GM21367 (cell line): ENCODE measurements at regions not wholly inside any gene's neighbourhood (a gene's known extent, or its start where the extent isn't known, plus 50 kb on each side); places are given as distances from the start of the nearest gene placed in this dataset.

Experiments used
- ATAC-seq: cut with Tn5 transposase; IDR thresholded peaks from one replicate; pipeline ENCODE4 v1.9.1; 2021; ENCODE audit not compliant: unreplicated experiment

DNA sequence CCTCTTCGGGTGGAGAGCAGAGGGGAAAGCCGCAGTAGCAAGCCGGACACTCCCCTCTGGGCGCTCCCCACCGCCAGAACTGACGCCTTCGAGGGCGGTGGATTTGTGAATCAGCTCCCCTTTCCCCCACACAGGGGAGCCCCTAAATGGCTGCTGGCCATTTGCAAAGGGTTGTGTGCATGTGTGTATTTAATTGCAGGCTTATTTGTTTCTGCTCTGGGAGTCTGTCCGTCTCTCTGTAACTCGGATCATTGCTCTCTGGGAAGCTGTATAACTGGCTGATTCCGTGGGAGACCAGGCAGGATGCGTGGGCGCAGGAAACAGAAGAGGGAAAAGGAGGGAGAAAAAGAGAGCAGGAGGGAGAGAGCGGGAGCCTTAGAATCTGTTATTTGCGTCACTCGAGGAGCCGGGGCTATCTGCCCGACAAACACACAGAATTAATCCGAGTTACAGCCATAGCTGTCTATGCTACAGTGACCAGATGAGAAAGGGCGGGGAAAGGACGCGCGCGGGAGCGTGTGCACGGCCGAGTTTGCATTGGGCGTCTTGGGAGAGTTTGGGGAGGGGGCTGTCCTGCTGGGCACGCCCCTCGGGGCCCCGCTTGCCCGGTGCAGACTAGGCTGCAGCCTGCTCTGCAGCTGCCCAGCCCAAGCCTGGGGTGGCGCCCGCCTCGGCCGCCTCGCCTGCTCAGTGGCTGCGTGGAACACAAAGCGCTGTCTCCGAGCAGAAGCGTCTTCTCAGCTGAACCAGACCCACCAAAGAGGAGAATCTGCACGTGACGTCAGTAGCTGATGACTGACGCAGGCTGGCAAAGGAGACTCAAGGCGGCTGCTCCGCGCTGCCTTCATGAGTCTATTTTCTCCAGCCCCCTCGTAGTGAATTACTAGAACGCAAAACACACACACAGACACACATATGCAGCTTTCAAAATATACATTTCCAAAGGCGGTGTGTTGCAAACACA is 105.3 kb upstream of the HSD17B12 start:
- ATAC-seq: no peak

DNA sequence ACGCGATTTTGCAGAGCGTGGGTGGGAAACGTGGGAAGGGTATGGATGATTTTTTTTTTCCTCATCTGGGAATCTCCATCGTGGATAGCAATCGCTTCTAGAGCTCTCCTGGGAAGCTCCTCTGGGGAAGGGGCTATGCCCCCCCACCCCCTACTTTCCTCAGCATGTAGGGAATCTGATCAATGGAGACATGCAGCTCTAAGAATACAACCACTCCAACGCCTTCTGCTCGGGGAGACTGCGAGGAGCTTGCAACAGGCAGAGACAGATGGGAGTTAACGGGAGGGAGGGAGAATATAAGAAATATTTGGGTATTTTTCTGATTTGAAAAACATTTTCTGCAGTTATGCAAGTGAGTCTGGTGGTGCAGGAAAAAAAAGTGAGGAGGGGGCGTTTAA is 104.6 kb upstream of the HSD17B12 start:
- no peak for ATAC-seq

DNA sequence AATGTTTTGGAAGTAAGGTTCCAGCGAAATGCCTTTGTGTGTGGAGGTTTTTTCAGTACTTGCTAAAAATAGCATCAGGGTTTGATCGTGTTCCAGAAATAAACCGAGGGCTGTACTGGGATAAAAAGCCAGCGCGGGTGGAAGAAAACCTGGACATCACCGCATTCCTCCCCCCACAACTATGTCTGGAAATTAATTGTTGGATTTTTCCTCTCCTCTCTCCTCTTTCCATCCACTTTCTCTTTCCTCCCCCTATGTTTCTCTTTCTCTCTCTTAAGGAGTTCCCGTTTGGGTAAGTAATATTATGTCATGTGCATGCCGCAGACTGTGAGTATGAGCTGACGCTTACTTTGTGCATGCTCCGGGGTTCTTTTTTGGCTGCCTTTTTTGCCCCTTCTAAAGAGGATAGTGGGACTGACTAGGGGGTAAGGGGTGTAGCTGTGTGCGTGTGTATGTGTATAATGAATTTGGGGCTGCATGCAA is 104.2 kb upstream of the HSD17B12 start:
- ATAC-seq: no peak

DNA sequence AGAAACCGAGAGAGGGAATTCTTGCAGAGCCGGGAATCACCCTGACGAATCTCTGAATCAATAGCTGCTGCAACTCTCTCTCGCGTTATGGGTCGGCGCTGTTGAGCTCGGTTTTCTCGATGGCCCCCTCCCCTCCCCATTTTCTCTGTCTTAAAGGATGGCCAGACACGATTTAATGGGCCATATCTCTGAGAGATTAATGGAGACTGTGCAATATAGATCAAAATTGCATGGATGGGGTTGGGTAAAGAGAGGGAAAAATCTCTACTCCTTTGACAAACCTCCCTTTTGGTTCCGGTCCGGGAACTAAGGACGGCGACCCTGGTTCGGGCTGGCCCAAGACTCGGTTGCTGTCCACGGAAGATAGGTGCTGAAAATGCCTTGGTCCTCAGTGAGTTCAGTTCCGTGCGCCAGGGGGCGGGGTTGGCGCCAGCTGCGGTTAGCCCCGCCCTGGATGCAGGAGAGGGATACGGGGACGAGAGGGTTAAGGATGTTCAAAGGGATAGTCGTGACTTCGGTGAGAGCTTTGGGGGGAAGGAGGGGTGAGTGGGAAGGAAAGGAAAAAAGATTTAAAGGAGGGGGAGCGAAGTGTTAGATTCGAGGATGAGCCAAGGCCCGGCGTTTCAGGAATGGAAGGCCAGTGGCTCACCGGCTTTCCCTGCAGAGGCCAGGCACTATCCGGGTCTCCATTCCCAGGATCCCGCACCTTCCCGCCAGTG is 103.6 kb upstream of the HSD17B12 start:
- no peak for ATAC-seq

DNA sequence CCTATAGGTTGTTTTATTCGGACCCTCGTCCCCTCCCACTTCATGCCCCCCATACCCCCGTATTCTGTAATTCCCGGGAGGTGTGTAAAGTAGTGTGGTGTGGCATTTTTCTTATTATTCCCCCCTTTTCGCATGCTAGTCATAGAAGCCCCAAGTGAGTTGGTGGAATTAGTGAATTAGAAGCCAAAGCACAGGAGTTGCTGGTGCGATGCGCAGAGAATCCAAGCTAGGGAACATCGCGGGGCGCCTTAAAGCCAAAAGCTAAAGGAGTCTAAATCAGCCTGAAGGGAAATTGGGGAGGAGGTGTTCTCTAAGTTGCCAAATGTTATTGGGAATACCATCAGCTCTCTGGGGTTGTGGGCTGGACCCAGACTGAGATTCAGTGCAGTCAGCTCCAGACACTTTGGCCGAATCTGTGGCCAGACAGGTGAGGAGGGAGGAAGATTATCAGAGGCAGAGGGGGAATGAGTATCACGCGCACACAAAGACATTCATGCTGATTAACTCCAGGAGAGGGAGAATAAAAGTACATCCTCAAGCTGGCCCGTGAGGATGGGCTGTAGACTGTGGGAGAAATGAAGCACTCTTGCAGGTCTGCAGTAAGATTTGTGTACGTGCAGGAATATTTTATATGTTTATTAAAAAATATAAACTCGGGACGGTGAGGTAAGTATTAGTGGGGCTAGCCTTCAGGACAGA is 102.8 kb upstream of the HSD17B12 start:
- ATAC-seq: no peak

DNA sequence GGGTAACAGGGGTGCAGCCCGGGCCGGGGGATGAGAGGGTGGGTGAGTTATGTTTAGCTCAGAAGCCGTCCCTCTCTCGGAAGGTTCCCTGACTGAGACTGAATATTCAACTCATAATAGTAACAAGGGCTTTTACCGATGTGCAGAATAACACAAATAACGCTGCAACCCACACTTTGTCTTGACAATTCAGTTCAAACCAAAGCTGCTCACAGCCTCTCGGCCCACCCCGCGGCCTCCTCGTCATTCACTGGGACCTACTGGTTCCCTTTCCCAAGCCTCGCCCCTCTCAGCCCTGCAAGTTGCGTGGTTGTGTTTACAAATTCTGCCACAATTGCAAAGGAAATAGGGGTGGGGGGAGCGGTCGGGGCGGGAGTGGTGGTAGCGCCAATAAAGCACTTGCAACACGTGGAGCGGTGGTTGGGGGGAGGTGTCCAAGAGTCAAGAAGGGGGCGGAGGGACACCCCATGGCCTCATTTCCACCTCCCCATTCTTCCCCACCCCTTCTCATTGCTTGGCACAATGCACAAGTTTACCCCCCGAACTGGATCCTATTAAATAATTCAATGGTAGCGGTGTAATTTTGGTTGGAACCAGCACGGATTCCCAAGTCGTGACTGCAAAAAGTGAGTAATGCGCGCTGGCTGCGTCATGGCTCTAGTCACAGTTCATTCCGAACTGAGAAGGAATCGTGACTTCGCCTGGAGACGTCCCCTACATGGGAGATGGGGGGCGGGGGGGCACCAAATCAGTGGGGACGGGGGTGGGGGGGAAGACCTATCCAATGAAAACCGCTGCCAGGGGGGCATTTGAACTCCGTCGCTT is 102.0 kb upstream of the HSD17B12 start:
- no peak for ATAC-seq

DNA sequence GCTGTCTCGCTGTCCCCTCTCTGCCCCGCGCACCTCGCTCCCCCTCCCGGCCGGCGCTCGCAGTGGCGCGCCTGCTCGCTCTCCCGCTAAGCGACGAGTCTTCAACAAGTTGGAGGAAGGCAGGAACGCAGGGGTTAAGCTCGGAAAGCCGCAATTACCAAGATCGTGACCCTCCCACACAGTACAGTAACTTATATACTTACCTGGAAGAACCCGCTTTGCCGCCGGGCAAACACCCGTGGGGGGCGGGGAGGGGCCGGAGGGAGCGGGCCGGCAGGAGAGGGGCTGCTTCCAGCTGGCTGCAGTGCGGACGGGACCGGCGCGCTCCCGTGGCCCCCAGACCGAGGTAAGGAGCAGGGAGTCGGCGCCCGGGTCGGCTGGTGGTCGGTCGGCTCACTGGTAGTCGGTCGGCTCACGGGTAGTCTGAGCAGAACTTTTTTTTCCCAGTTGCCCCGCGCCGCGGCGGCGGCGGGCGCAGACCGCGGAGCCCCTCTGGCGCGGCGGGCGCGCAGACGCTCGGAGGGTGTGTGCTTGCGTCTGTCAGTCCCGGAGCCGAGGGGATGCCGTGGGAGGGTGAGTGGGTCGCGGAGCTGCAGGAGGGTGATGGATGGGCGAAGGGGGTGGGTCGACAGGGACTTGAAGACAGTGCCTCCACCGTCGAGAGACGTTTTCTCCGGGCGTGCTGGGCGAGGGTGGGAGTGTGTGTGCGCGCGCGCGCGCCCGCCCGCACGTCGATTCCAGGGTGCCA is 101.2 kb upstream of the HSD17B12 start:
- ATAC-seq: no peak

DNA sequence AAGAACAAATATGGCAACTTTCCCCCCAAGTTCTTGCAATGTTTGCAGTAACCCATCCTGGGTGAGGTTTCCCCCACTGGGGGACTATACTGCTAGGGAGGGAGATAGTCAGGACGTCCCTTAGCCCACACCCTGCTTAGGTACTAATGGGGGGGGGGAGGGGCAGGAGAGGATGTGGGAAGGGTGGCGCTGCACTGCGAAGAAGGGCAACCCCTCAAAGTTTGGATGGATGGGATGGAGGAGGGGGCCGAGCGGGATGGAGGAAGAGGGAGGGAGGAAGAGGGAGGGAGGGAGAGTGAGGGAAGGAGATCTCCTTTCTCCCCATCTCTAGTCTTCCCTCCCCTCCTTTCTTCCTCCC is 100.6 kb upstream of the HSD17B12 start:
- ATAC-seq: no peak

DNA sequence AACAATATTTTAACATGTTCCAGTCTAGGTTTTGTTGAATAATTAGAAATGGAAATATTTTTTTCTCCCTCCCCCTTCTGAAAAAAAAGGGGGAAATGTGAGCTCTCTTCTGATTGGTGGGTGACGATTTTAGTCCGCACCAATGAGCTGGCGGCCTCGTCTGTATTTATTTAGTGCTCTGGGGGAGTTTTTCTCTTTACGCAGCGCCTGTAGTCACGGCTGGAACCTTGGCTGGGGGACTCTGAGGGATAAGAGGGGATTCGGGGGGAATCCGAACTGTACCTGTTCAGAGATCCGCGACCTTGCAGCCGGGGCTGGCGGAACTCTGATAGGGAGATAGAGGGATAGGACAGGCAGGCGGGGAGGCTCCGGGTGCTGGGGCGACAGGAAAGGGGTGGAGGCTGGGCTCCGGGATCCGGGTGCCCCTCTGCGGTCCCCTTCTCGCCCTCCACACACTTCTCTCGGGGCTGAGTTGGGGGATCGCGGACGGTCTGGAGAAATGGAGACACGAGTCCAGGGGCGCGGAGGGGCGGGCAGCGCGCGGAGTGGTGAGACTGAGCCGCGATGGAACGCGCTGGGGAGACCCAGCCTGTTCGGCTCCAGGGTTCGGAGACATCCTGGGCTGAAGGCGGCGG is 99.7 kb upstream of the HSD17B12 start:
- no peak for ATAC-seq

DNA sequence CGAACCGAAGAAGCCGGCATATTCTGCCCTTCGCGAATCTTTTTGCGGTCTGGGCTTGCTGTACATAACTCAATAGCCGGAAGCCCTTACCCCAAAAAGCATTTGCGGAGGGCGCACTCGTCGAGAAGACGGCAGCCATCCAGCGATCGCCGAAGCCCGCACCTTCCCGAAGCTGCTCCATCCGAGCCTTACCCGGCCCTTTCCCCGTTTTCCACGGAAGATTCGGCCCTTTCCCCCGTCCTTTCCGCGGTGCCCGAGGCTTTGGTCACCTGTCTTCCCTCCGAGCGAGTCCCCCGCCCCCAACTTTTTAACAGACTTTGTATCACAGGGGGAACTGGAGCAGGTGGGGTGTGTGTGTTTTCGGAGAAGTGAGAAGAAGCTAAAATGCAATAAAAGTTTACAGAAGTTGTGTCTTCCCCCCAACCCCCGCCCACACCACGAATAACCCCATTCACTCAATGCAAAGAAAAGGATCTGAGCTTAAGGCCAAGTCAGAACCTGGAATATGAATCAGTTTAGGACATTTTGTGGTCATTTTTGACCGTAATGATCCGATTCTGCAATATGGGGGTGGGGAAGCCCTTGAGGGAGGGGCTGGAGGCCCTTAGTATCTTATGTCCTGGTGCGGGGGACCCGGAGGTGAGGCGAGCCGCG is 99.0 kb upstream of the HSD17B12 start:
- ATAC-seq: no peak

DNA sequence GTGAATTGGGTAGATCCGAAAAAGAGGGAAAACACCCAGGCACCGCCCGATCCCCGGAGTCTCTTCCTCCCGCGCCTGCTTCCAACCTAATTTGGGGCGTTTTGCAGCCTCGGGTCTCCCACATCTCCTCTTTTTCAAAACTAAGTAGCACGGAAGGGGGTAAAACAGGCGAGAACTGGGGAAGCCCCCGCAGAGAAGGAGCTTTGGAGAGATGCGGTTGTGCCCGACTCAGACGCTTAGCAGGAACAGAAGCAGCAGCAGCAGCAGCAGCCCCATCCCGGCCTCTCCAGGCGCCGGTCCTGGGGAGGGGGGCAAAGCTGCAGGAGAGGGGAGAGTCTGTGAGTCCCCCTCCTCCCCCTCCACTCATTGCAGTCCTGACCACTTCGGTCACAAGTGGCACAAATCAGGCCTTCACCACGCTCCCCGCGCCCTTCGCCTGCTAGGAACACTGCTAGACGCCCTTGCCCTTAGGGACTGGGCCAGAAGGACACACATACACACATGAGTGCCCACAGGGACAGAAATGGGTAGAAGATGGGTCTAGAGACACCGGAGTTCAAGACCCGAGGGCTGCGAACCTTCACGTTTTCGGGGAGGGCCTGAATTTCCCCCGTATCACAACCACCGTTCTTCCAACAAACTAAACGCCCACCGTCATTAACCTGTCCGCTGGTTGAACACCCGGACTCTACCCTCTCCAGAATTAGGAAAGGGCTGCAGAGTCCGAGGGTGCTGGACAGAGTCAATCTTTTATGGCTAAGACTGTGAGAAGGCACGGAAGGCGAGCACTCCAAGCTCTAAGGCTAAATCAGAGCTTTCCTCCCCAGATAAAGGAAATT is 98.3 kb upstream of the HSD17B12 start:
- no peak for ATAC-seq

DNA sequence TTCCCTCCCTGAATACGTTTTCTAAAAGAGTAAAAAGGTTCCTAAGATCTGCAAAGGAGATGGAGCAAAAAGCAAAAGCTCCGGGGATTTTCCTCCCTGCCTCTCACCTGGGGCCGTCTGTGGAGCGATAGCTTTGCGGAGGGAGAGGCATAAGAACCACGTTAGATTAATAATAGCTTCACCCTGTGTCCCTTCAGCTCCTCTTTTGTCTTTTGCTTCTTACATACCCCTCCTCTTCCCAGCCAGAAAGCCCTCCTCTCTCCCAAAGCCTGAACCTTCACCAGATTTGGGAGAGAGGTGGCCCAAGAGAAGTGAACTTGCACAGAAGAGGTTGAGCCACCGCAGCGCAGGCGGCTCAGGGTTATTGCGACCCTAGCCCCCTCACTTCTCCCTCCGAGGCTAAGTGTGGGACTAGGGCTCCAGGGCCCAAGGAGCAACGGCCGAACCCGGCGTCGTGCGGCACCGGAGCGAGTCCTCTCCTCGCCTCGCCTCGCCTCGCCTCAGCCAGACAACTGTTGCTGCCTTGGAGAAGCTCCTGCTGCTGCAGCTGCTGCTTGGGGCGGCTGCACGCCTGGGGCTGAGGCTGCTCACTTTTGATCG is 97.6 kb upstream of the HSD17B12 start:
- ATAC-seq: no peak

DNA sequence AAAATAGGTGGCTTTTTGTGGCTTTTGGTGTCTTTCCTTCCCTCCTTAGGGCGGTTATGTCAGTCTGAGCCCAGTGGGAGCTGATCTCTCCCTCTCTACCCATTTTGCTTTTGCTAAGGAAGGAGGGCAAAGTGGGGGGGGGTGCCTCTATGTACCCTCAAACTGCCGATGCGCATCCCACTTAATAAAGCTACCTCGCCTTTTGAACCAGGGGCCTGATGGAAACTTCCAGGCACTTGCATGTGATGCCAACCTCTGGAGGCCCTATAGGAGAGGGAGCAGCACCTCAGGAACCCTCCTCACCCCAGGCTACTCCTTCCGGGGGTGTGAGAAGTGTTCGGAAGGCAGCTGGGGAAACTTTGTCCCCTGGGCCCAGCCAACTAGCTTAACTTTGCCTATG is 97.0 kb upstream of the HSD17B12 start:
- ATAC-seq: no peak

DNA sequence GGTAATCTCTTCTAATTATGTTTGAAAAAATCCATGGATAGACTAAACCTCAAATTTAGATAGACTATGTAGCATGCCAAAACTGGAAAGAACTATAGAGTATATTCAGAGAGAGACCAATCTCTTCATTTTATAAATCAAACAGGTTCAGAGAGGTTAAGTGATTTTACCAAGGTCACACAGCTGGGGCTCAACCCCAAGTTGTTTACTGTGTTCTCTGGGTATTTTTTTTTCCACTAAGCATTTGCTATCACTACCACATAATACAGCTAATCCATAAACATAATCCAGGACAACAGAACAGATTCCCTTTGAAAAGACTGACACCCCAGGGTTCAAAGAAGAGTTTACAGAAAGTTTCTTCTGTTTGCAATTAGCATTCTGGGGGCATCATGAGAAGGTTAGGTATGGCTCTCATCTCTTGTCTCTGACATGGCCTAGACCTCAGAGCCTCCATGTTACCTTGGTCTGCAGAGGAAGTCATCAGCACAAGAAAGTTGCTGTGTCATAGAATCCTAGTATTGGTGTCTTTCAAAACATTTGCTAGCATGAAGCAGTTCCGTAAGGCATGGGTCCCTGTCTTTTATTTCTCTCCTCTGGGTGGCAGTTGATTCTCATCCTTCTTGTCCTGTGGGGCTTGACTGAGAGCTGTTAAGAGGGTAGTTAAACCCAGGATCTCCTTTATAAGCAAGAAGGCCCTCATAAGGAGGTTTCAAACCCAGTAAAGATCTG is 94.5 kb upstream of the HSD17B12 start:
- no peak for ATAC-seq

DNA sequence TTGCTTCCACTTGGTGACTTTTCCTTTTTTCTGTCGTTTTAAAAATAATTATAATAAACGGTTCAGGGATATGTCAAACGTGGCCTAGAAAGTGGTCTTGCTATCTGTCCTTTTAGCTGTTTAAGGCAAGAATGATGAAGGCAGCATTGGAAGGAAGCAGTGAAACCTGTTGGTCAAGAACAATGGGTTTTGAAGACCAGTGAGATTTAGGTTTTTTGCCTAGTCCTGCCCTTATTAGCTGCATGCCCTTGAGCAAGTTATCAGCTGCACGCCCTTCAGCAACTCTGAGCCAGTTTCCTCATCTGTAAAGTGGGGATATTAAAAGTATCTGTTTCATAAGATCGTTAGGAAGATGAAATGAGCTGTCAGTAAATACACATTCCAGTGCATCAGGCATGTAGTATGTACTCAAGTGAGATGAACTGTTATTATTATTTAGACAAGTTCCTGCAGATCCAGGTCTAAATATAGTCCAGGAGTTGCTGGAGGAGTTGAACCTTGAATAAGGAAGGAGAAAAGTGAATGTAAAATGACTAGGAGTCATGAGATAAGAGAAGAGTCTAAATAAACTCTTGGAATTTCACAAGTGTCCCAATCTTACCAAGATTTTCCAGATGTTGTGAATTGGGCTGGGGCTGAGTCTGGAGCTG is 90.8 kb upstream of the HSD17B12 start:
- ATAC-seq: no peak

DNA sequence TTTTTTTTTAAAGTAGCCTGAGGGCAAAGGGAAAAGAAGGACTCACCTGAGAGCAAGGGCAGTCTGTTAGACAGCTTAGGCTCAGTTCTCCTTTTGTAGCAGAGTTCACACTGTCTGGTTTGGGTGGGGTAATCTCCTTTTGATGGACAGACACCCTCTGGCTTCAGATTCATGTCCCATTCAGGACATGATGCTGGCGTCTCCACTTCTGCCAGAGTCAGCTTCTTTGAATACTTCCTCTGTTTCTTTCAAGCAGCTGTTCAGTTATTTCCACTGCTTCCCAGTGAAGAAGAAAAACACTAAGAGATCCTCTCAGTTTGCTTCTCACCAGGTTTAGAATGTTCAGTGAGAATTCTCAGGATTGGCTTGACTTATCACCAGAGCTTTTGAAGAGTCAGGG is 79.0 kb upstream of the HSD17B12 start:
- no peak for ATAC-seq

DNA sequence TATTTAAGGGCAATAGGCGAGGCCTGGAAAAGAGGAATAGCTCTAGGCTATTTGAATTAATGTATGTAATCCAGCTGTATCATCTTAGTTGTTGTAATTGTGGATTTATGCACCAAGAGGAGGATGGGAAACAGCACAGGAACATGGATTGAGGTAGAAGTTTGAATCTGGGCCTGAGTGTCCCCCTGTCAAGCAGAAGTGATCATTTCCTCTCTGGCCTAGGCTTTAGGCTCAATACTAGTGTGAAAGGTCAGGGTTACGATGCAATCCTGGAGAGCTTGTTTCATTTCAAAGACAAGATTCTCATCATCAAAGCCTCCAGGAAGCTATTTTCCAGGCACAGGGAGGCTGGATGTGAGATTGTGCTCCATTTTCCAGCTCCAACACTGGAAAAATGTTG is 77.9 kb upstream of the HSD17B12 start:
- no peak for ATAC-seq
